PC-9 (cell line): ENCODE measurements at regions not wholly inside any gene's neighbourhood (a gene's known extent, or its start where the extent isn't known, plus 50 kb on each side); places are given as distances from the start of the nearest gene placed in this dataset.

Source experiments
- CTCF ChIP-seq: fragments of 200-600 bp; sonication (generic); conservative IDR thresholded peaks from 2 replicates; pipeline ENCODE4 v1.6.1; 2017; ENCODE audit warnings: mixed run types, antibody characterized with exemption, mild to moderate bottlenecking, moderate library complexity
- EZH2 ChIP-seq: fragments of 200-600 bp; sonication (generic); IDR thresholded peaks from 2 replicates; pipeline ENCODE4 v1.8.0; 2017; ENCODE audit warnings: antibody characterized with exemption, low read depth

GRCh38 chr4:162675661-162676060 is 491.0 kb downstream of the NAF1 start:
- TF ChIP-seq CTCF: no peak
- no peak for TF ChIP-seq EZH2
